MM.1S (cell line): ENCODE measurements at regions not wholly inside any gene's neighbourhood (a gene's known extent, or its start where the extent isn't known, plus 50 kb on each side); places are given as distances from the start of the nearest gene placed in this dataset.

Experiments used
- DNase-seq: peaks from one replicate; pipeline ENCODE4 v3.0.0-alpha.2; 2015
- H2AFZ ChIP-seq: fragments of 300-600 bp; sonication (generic); 2 replicates; pipeline ENCODE4 v1.6.0; 2016; ENCODE audit warnings: antibody characterized with exemption, low read length
- H3F3A ChIP-seq: fragments of 300-600 bp; sonication (generic); 2 replicates; pipeline ENCODE4 v1.6.1; 2016; ENCODE audit warnings: mild to moderate bottlenecking, antibody characterized with exemption, low read length, moderate library complexity, mixed read lengths; ENCODE audit not compliant: insufficient read depth
- H3K27ac ChIP-seq: fragments of 300-600 bp; sonication (generic); 2 replicates; pipeline ENCODE4 v1.5.1; 2016; ENCODE audit warnings: mild to moderate bottlenecking, low read length
- H3K27me3 ChIP-seq: fragments of 300-600 bp; sonication (generic); replicated peaks from 2 replicates; pipeline ENCODE4 v1.6.0; 2016; ENCODE audit warnings: low read length; ENCODE audit not compliant: insufficient read depth
- H3K36me3 ChIP-seq: fragments of 300-600 bp; sonication (generic); replicated peaks from 2 replicates; pipeline ENCODE4 v1.6.1; 2016; ENCODE audit warnings: mild to moderate bottlenecking, low read length, mixed read lengths; ENCODE audit not compliant: insufficient read depth
- H3K4me1 ChIP-seq: fragments of 300-600 bp; sonication (generic); 2 replicates; pipeline ENCODE4 v1.6.1; 2016; ENCODE audit warnings: low read length, mixed read lengths
- H3K4me2 ChIP-seq: fragments of 300-600 bp; sonication (generic); 2 replicates; pipeline ENCODE4 v1.6.0; 2016; ENCODE audit warnings: low read depth, low read length
- H3K4me3 ChIP-seq: fragments of 300-600 bp; sonication (generic); 2 replicates; pipeline ENCODE4 v1.5.1; 2016; ENCODE audit warnings: low read length, mixed read lengths
- H3K79me2 ChIP-seq: fragments of 300-600 bp; sonication (generic); 2 replicates; pipeline ENCODE4 v1.6.1; 2016; ENCODE audit warnings: mixed run types, low read length, mixed read lengths
- H3K9ac ChIP-seq: fragments of 300-600 bp; sonication (generic); 2 replicates; pipeline ENCODE4 v1.6.1; 2016; ENCODE audit warnings: low read length, mixed read lengths
- H3K9me2 ChIP-seq: fragments of 300-600 bp; sonication (generic); replicated peaks from 2 replicates; pipeline ENCODE4 v1.6.1; 2016; ENCODE audit warnings: mild to moderate bottlenecking, low read length, mixed read lengths; ENCODE audit not compliant: insufficient read depth
- H3K9me3 ChIP-seq: fragments of 300-600 bp; sonication (generic); replicated peaks from 2 replicates; pipeline ENCODE4 v1.6.1; 2016; ENCODE audit warnings: mild to moderate bottlenecking, low read length, mixed read lengths; ENCODE audit not compliant: insufficient read depth
- H4K20me1 ChIP-seq: fragments of 300-600 bp; sonication (generic); 2 replicates; pipeline ENCODE4 v1.6.1; 2016; ENCODE audit warnings: mild to moderate bottlenecking, low read length, moderate library complexity, mixed read lengths; ENCODE audit not compliant: insufficient read depth
- CTCF ChIP-seq: fragments of 300-600 bp; sonication (generic); IDR thresholded peaks from 2 replicates; pipeline ENCODE4 v1.5.1; 2016; ENCODE audit warnings: antibody characterized with exemption, low read length, mixed read lengths
- EZH2 ChIP-seq: fragments of 300-600 bp; sonication (generic); optimal IDR thresholded peaks from 2 replicates; pipeline ENCODE3; 2017; ENCODE audit warnings: low read depth, mild to moderate bottlenecking, antibody characterized with exemption, low read length, mixed read lengths
- EZH2phosphoT487 ChIP-seq: fragments of 300-600 bp; sonication (generic); IDR thresholded peaks from 2 replicates; pipeline ENCODE4 v1.6.1; 2018; ENCODE audit warnings: antibody characterized with exemption, low read length

DNA sequence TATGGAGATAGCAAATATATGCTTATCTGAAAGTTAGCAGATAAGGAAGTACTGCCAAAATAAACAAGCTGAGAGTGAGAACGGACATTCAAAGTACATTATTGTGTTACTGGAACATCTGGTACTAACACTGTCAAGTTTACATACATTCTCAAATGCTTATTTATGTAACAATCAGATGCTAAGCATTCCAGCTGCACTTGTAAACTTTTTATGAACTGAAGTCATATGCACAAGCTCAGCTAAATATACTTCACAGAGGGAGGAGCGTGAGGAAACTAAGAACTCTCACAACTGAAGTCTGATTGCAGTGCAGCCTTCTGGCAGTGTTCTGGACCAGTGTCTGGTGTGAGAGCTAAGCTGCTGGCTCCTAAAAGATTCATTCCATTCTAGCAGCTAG lies 223.7 kb upstream of the NANOGP8 start:
- Histone ChIP-seq H3K27ac (no peak overlapping the region), H3K79me2 (no peaks in the 10 kb centered on the region), H3K4me2 (no peak overlapping the region), H3K27me3 (no peaks in the 10 kb centered on the region), H3K4me3 (no peak overlapping the region), H3K4me1 (no peaks in the 10 kb centered on the region), H3K9me2 (no peaks in the 10 kb centered on the region), H4K20me1 (no peaks in the 10 kb centered on the region), H3F3A (no peaks in the 10 kb centered on the region), H2AFZ (no peak overlapping the region), H3K9me3 (no peaks in the 10 kb centered on the region), H3K36me3 (no peaks in the 10 kb centered on the region), H3K9ac (no peak overlapping the region)
- no peak for DNase-seq
- TF ChIP-seq EZH2 (no peak), CTCF (no peak)

DNA sequence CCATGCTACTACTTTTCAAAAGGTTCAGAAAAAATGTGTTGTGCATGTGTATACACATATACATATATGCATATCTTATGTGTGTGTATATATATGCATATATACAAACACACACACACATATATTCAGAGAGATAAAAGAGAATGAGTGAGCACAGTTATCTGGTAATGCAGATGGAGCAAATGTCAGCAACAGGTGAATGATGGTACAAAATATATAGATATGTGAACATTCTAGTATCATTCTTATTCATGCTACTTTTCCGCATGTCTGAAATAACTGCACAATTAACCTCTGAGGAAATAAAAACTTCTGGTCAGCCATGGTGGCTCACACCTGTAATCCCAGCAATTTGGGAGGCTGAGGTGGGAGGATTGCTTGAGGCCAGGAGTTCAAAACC lies 222.6 kb upstream of the NANOGP8 start:
- Histone ChIP-seq H3K27me3 (no peaks in the 10 kb centered on the region), H3K4me3 (no peak overlapping the region), H3K79me2 (no peaks in the 10 kb centered on the region), H3K4me2 (no peak overlapping the region), H3F3A (no peaks in the 10 kb centered on the region), H3K9me3 (no peaks in the 10 kb centered on the region), H3K36me3 (no peaks in the 10 kb centered on the region), H3K4me1 (no peaks in the 10 kb centered on the region), H3K9ac (no peak overlapping the region), H2AFZ (no peak overlapping the region), H4K20me1 (no peaks in the 10 kb centered on the region), H3K27ac (no peak overlapping the region), H3K9me2 (no peaks in the 10 kb centered on the region)
- TF ChIP-seq EZH2 (no peak), CTCF (no peak), EZH2phosphoT487 (no peak)
- DNase-seq: no peak

- H3K27ac ChIP-seq: no peak overlapping the region
- no peak overlapping the region for H3K4me2 ChIP-seq
- no peaks in the 10 kb centered on the region for H3K36me3 ChIP-seq
- no peaks in the 10 kb centered on the region for H3K9me3 ChIP-seq
- H3K4me3 ChIP-seq: no peak overlapping the region
- no peaks in the 10 kb centered on the region for H3K4me1 ChIP-seq
- no peaks in the 10 kb centered on the region for H3K79me2 ChIP-seq
- H2AFZ ChIP-seq: no peak overlapping the region
- TF ChIP-seq CTCF (no peak), EZH2 (no peak), EZH2phosphoT487 (no peak)
- no peaks in the 10 kb centered on the region for H3K27me3 ChIP-seq
- no peaks in the 10 kb centered on the region for H3F3A ChIP-seq
- no peak for DNase-seq
- H3K9ac ChIP-seq: no peak overlapping the region
- H4K20me1 ChIP-seq: no peaks in the 10 kb centered on the region
- no peaks in the 10 kb centered on the region for H3K9me2 ChIP-seq
These were observed 221.9 kb upstream of the NANOGP8 start for GRCh38 chr15:35307026-35307425.
